Liver (tissue), 8 donors: ENCODE measurements at regions not wholly inside any gene's neighbourhood (a gene's known extent, or its start where the extent isn't known, plus 50 kb on each side); places are given as distances from the start of the nearest gene placed in this dataset.

Experiments used
- DNase-seq: peaks from one replicate; pipeline ENCODE4 v3.0.0-alpha.2; 2017; ENCODE audit warnings: low spot score
- H3K27ac ChIP-seq, 2 donors: one replicate each; pipeline ENCODE4 v1.7.0; 2013; ENCODE audit warnings: inconsistent platforms in 2 of 2, low read length in 2 of 2, control low read depth in 1 of 2, low read depth in 1 of 2, mild to moderate bottlenecking in 1 of 2
- H3K27me3 ChIP-seq, 4 donors: one replicate each; pipeline versions ENCODE4 v1.6.1 to v1.7.0; 2013; ENCODE audit warnings: low read length in 3 of 4, inconsistent platforms in 1 of 4, mild to moderate bottlenecking in 1 of 4, moderate library complexity in 1 of 4; ENCODE audit not compliant: control insufficient read depth in 4 of 4, insufficient read depth in 4 of 4
- H3K36me3 ChIP-seq, 4 donors: one replicate each; pipeline versions ENCODE4 v1.6.1 to v1.7.0; 2013; ENCODE audit warnings: low read length in 3 of 4, mild to moderate bottlenecking in 3 of 4, low read depth in 1 of 4, moderate library complexity in 1 of 4; ENCODE audit not compliant: control insufficient read depth in 4 of 4, insufficient read depth in 3 of 4
- H3K4me1 ChIP-seq, 4 donors: one replicate each; pipeline versions ENCODE4 v1.6.1 to v1.7.0; 2013; ENCODE audit warnings: low read length in 3 of 4, mild to moderate bottlenecking in 3 of 4, moderate library complexity in 1 of 4; ENCODE audit not compliant: control insufficient read depth in 4 of 4, insufficient read depth in 4 of 4
- H3K4me3 ChIP-seq, 3 donors: one replicate each; pipeline versions ENCODE4 v1.6.1 to v1.7.0; 2013; ENCODE audit warnings: low read length in 3 of 3, control low read depth in 1 of 3, low read depth in 1 of 3, mild to moderate bottlenecking in 1 of 3
- H3K9ac ChIP-seq, 2 donors: one replicate each; pipeline ENCODE4 v1.7.0; 2013; ENCODE audit warnings: low read length in 2 of 2, mild to moderate bottlenecking in 2 of 2, moderate library complexity in 2 of 2, control low read depth in 1 of 2, low read depth in 1 of 2
- H3K9me3 ChIP-seq, 4 donors: one replicate each; pipeline versions ENCODE4 v1.6.1 to v1.7.0; 2013; ENCODE audit warnings: low read length in 3 of 4; ENCODE audit not compliant: control insufficient read depth in 4 of 4
- EGR1 ChIP-seq, 2 donors: IDR thresholded peaks; 2 replicates each; pipeline ENCODE4 v1.6.1; 2016 to 2018; ENCODE audit warnings: antibody characterized with exemption in 2 of 2, low read depth in 2 of 2
- FOXA1 ChIP-seq: IDR thresholded peaks from 2 replicates; pipeline ENCODE4 v1.6.1; 2016; ENCODE audit warnings: antibody characterized with exemption
- FOXA2 ChIP-seq: IDR thresholded peaks from 2 replicates; pipeline ENCODE4 v1.6.1; 2016; ENCODE audit warnings: antibody characterized with exemption
- GABPA ChIP-seq, 2 donors: IDR thresholded peaks in 1 of 2; conservative IDR thresholded peaks in 1 of 2; 2 replicates each; pipeline ENCODE4 v1.6.1; 2016; ENCODE audit warnings: antibody characterized with exemption in 2 of 2, mild to moderate bottlenecking in 1 of 2, moderate library complexity in 1 of 2
- HNF4A ChIP-seq, 2 donors: conservative IDR thresholded peaks; 2 replicates each; pipeline ENCODE4 v1.6.1; 2016; ENCODE audit warnings: antibody characterized with exemption in 2 of 2, mild to moderate bottlenecking in 2 of 2
- HNF4G ChIP-seq: IDR thresholded peaks from 2 replicates; pipeline ENCODE4 v1.6.1; 2016; ENCODE audit warnings: antibody characterized with exemption
- JUND ChIP-seq, 2 donors: IDR thresholded peaks; 2 replicates each; pipeline ENCODE4 v1.6.1; 2016; ENCODE audit warnings: antibody characterized with exemption in 2 of 2
- NR2F2 ChIP-seq: IDR thresholded peaks from 2 replicates; pipeline ENCODE4 v1.6.1; 2016; ENCODE audit warnings: antibody characterized with exemption
- RAD21 ChIP-seq, 2 donors: IDR thresholded peaks; 2 replicates each; pipeline ENCODE4 v1.6.1; 2016; ENCODE audit warnings: antibody characterized with exemption in 2 of 2, mild to moderate bottlenecking in 2 of 2
- RXRA ChIP-seq, 2 donors: IDR thresholded peaks; 2 replicates each; pipeline ENCODE4 v1.6.1; 2017 to 2018; ENCODE audit warnings: antibody characterized with exemption in 2 of 2, mild to moderate bottlenecking in 1 of 2
- SP1 ChIP-seq: IDR thresholded peaks from 2 replicates; pipeline ENCODE4 v1.6.1; 2018; ENCODE audit warnings: antibody characterized with exemption, mild to moderate bottlenecking
- TAF1 ChIP-seq: conservative IDR thresholded peaks from 2 replicates; pipeline ENCODE4 v1.6.1; 2016; ENCODE audit warnings: antibody characterized with exemption, mild to moderate bottlenecking
- YY1 ChIP-seq: IDR thresholded peaks from 2 replicates; pipeline ENCODE4 v1.6.1; 2016; ENCODE audit warnings: antibody characterized with exemption, mild to moderate bottlenecking
- WGBS: extraction: QIAGEN DNeasy Blood & Tissue Kit; methylation state at CpG from one replicate; pipeline ENCODE4 v1.1.7; 2013; 5-methylcytosine and 5-hydroxymethylcytosine counted together
- TF ChIP-seq, protein P1 (sequence below): IDR thresholded peaks from 2 replicates; pipeline ENCODE4 v1.6.1; 2016; ENCODE audit warnings: antibody characterized with exemption
- TF ChIP-seq, protein P2 (sequence below): IDR thresholded peaks from 2 replicates; pipeline ENCODE4 v1.6.1; 2016; ENCODE audit warnings: antibody characterized with exemption
- TF ChIP-seq, protein P3 (sequence below): IDR thresholded peaks from 2 replicates; pipeline ENCODE4 v1.6.1; 2016; ENCODE audit warnings: antibody characterized with exemption, mild to moderate bottlenecking
- TF ChIP-seq, protein P4 (sequence below): fragments of 150-350 bp; IDR thresholded peaks from 2 replicates; pipeline ENCODE4 v1.5.1; 2017; ENCODE audit warnings: improper control_type of control experiment, low read depth, low read length; ENCODE audit not compliant: missing input control
- donor health status: healthy.
- donor health status: healthy.
- donor health status: healthy.
- donor health status: healthy.
- donor health status: healthy.

DNA sequence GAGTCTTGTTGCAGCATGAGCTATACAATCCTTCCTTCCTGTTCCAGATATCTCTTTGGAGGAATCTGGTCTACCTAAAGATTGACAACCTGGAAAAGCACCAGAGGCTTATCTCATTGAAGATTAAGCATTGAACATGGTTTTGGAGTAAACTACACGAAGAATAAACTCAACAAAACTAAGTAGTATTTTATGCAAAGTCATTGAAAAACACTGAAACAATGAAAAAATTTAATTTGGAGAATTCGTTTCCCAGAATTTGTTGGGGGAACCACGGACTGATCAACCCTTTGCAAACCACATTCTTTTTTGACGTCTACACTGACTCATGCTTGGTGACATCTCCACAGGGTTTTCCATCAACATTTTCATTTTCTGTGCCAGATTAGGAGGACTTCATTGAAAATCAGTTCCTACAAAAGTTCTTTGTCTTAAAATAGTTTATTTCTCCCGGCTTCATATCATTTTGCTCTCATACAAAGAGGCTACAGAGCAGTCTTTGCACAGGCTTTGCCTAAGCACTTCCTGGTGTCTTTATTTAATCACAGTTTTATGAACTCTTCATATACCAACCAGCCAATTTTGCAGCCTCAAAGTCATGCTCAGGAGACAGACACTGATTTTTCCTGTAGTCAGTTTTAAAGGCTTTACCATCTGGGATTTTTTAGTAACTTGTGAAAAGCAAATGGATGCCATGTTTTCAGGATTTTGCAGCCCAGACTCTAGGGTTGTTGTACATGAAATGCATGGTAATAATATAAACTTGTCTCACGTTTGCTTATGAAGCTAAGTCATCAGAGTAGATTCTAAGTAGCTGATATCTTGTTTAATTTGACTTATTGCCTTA, 186.3 kb downstream of the C11orf91 start:
- Histone ChIP-seq H3K9ac (no peak overlapping the region), H3K36me3 (no peaks in the 10 kb centered on the region), H3K4me3 (no peak overlapping the region), H3K27ac (no peak overlapping the region), H3K27me3 (peaks cover 0 to 5% (median 0%) of the 10 kb centered on the region in 4 donors), H3K9me3 (peaks cover 0 to 3% (median 0%) of the 10 kb centered on the region in 4 donors), H3K4me1 (no peaks in the 10 kb centered on the region)
- 62% methylated on average over 6 of the region's 6 CpGs for WGBS
- no peak for DNase-seq
- TF ChIP-seq FOXA1, result no peak
- TF ChIP-seq, protein P1, sequence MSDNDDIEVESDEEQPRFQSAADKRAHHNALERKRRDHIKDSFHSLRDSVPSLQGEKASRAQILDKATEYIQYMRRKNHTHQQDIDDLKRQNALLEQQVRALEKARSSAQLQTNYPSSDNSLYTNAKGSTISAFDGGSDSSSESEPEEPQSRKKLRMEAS, result no peak
- no peak for TF ChIP-seq FOXA2
- no peak for TF ChIP-seq SP1
- TF ChIP-seq, protein P2, sequence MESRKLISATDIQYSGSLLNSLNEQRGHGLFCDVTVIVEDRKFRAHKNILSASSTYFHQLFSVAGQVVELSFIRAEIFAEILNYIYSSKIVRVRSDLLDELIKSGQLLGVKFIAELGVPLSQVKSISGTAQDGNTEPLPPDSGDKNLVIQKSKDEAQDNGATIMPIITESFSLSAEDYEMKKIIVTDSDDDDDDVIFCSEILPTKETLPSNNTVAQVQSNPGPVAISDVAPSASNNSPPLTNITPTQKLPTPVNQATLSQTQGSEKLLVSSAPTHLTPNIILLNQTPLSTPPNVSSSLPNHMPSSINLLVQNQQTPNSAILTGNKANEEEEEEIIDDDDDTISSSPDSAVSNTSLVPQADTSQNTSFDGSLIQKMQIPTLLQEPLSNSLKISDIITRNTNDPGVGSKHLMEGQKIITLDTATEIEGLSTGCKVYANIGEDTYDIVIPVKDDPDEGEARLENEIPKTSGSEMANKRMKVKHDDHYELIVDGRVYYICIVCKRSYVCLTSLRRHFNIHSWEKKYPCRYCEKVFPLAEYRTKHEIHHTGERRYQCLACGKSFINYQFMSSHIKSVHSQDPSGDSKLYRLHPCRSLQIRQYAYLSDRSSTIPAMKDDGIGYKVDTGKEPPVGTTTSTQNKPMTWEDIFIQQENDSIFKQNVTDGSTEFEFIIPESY, result no peak

DNA sequence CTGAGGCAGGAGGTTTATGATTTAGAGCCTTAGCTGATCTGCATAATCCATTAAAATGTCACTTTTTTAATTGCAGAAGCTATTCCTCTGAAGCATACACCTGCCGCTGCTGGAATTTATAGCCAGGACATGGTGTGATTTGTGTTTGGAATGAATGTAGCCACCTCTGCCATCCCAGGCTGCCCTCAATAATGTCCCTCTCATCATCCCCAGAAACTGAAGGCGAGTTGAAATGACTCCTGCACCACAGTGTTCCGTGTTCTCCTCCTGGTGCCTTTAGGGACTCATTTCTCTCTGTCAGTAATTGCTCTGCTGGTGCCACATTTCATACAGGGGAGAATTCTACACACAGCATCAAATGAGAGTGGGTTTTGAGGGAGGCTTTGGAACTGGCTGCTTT, 191.0 kb downstream of the C11orf91 start:
- peaks cover 0 to 2% (median 0%) of the 10 kb centered on the region in 4 donors for H3K27me3 ChIP-seq
- no peak for TF ChIP-seq JUND (IDR thresholded peaks at IDR 0.05)
- TF ChIP-seq FOXA2, result no peak
- no peak for TF ChIP-seq FOXA1
- no peak for TF ChIP-seq TAF1
- TF ChIP-seq HNF4A (conservative IDR thresholded peaks at IDR 0.05), result no peak
- TF ChIP-seq, protein P3, sequence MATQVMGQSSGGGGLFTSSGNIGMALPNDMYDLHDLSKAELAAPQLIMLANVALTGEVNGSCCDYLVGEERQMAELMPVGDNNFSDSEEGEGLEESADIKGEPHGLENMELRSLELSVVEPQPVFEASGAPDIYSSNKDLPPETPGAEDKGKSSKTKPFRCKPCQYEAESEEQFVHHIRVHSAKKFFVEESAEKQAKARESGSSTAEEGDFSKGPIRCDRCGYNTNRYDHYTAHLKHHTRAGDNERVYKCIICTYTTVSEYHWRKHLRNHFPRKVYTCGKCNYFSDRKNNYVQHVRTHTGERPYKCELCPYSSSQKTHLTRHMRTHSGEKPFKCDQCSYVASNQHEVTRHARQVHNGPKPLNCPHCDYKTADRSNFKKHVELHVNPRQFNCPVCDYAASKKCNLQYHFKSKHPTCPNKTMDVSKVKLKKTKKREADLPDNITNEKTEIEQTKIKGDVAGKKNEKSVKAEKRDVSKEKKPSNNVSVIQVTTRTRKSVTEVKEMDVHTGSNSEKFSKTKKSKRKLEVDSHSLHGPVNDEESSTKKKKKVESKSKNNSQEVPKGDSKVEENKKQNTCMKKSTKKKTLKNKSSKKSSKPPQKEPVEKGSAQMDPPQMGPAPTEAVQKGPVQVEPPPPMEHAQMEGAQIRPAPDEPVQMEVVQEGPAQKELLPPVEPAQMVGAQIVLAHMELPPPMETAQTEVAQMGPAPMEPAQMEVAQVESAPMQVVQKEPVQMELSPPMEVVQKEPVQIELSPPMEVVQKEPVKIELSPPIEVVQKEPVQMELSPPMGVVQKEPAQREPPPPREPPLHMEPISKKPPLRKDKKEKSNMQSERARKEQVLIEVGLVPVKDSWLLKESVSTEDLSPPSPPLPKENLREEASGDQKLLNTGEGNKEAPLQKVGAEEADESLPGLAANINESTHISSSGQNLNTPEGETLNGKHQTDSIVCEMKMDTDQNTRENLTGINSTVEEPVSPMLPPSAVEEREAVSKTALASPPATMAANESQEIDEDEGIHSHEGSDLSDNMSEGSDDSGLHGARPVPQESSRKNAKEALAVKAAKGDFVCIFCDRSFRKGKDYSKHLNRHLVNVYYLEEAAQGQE, result no peak
- TF ChIP-seq NR2F2, result no peak
- TF ChIP-seq, protein P1, result no peak
- TF ChIP-seq, protein P4, sequence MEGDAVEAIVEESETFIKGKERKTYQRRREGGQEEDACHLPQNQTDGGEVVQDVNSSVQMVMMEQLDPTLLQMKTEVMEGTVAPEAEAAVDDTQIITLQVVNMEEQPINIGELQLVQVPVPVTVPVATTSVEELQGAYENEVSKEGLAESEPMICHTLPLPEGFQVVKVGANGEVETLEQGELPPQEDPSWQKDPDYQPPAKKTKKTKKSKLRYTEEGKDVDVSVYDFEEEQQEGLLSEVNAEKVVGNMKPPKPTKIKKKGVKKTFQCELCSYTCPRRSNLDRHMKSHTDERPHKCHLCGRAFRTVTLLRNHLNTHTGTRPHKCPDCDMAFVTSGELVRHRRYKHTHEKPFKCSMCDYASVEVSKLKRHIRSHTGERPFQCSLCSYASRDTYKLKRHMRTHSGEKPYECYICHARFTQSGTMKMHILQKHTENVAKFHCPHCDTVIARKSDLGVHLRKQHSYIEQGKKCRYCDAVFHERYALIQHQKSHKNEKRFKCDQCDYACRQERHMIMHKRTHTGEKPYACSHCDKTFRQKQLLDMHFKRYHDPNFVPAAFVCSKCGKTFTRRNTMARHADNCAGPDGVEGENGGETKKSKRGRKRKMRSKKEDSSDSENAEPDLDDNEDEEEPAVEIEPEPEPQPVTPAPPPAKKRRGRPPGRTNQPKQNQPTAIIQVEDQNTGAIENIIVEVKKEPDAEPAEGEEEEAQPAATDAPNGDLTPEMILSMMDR, result no peak
- no peak for TF ChIP-seq RAD21 (IDR thresholded peaks at IDR 0.05)
- no peak for TF ChIP-seq HNF4G
- no peak for TF ChIP-seq RXRA (IDR thresholded peaks at IDR 0.05)
- TF ChIP-seq SP1, result no peak
- TF ChIP-seq, protein P2, result no peak
- TF ChIP-seq GABPA (IDR thresholded peaks at IDR 0.05 in 1 of 2, conservative IDR thresholded peaks at IDR 0.05 in 1 of 2), result no peak
- TF ChIP-seq YY1, result no peak
- TF ChIP-seq EGR1 (IDR thresholded peaks at IDR 0.05; ENCODE audit: low read depth in 2 of 2), result no peak
- H3K4me1 ChIP-seq, result no peaks in the 10 kb centered on the region
- no peaks in the 10 kb centered on the region for H3K36me3 ChIP-seq
- H3K27ac ChIP-seq, result no peak overlapping the region
- WGBS, result 73% methylated on average over 3 of the region's 3 CpGs
- H3K4me3 ChIP-seq, result no peak overlapping the region
- no peak overlapping the region for H3K9ac ChIP-seq
- no peaks in the 10 kb centered on the region for H3K9me3 ChIP-seq
- no peak for DNase-seq
